ENCODE measurements at regions not wholly inside any gene's neighbourhood (a gene's known extent, or its start where the extent isn't known, plus 50 kb on each side); places are given as distances from the start of the nearest gene placed in this dataset.

DNA sequence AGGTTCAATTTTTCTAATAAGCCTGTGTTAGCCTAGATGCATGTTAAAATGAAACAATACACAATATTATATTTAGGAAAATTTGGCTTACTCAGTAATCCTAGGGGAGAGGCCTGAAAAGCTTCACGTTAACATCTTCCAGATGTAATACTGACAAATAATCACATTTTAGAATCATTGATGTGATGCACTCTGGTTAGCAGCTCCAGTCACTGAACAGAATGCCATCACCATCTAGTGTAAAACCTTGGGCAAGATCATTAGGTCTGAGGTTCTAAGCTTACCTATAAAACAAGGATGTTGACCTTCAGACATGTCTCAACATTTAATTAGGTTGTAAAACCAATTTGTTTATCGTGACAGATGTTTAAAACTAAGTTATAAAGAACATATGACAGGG is 1704.8 kb downstream of the STIM2 start:
- TF ChIP-seq CTCF (IDR thresholded peaks at IDR 0.05), result no peak
- no peak for TF ChIP-seq POLR2A (IDR thresholded peaks at IDR 0.05)

Data from heart left ventricle (tissue), 13 donors.